Right hindlimb (tissue), 1 donor: ENCODE measurements at regions not wholly inside any gene's neighbourhood (a gene's known extent, or its start where the extent isn't known, plus 50 kb on each side); places are given as distances from the start of the nearest gene placed in this dataset.

ENCODE experiments used
- DNase-seq: peaks from one replicate; pipeline ENCODE4 v3.0.0-alpha.2; 2018

DNA sequence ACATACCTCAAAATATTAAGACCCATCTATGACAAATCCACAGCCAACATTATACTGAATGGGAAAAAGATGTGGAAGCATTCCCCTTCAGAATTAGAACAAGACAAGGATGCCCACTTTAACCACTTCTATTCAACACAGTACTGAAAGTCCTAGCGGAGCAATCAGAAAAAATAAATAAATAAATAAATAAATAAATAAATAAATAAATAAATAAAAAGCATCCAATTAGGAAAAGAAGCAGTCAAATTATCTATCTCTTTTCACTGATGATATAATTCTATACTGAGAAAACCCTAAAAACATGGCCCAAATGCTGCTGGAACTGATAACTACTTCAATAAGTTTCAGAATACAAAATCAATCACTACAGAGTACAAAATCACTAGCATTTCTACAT is 67.5 kb downstream of the PRR32 start:
- no peak for DNase-seq

GRCh38 chrX:126900937-126901336 is 81.4 kb downstream of the PRR32 start:
- DNase-seq = no peak

DNA sequence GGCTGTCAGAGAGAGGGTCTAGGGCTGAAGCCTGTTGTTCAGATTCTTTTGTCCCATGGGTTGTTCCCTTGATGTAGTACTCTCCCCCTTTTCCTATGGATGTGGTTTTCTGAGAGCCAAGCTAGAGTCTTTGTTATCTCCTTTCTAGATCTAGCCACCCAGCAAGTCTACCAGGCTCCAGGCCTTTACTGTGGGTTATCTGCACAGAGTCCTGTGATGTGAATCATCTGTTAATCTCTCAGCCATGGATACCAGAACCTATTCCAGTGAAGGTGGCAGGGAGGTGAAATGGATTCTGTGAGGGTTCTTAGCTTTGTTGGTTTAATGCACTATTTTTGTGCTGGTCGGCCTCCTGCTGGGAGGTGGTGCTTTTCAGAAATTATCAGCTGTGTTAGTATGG is 109.5 kb downstream of the PRR32 start:
- no peak for DNase-seq

DNA sequence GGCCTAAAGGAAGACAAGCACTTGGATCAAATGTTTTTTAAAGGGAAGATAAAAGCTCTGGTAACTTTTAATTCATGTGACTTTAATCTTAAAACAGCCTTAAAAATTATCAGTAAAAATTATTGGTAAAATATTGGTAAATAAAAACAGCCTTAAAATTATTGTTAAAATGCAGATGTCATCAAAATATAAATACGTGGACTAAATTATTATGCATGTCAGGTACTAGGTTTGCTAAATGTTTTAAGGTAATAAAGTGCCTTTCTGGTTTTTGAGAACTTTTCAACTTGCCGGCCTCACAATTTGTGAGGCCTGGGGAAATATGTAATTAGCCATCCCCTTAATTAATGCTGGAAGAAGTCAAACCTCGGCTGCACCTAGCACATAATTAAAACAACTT is 147.7 kb downstream of the PRR32 start:
- DNase-seq = no peak

DNA sequence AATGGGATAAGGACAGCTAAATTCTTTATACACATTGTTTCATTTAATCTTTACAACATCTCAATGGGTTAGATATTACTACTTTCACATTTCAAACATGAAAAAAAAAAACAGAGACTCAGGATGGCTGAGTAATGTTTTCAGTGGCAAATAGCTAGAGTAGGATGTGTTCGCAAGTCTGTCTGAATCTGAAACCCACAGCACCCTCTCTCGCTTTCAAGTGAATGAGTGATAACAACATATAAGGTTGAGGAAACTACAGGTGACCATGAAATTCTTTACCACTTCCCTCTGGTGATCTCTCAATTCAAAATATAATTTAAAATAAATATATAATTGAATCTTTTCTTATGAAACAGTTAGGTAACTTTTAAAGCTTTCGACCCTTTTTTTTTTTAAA is 162.6 kb downstream of the PRR32 start:
- no peak for DNase-seq

GRCh38 chrX:126985027-126985426 is 165.5 kb downstream of the PRR32 start:
- no peak for DNase-seq

DNA sequence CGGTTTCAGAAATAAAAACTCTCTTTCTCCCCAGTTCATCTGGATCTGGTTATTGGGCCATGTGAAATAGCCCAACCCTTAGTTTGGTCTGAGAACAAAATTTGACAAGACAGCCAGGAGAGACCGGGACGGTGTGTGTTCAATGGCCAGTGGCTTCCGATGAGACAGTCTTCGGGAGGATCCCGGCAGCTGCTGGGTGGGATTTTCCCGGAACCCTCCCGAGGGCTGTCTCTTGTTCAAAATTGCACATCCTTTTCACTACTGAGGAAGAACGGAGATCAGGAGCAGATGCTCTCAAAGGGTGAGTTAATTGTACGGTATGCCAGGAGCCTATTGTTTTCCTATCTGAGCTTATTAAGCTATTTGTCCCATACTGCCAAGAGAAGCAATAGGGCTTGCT is 166.5 kb downstream of the PRR32 start:
- DNase-seq = peak; percentile 21

- peak; percentile 27 for DNase-seq
Observed at GRCh38 chrX:126994032-126994600, 174.6 kb downstream of the PRR32 start.

DNA sequence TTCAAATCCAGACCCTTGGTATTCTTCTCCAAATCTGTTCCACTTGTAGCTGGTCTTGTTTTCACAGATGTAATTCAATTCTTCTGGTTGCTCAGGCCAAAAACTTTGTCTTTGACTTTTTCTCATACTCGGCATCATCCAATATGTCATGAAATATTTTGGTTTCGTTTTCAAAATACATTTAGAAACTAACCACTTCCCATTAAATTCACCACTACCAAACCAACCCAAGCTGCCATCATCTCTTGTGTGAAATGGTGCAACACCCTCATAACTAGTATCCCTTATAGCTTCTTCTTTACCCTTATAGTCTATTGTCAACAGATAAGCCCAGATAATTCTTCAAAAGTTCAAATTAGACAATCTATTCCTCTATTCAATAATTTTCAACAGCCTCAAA is 192.1 kb downstream of the PRR32 start:
- DNase-seq = no peak

DNA sequence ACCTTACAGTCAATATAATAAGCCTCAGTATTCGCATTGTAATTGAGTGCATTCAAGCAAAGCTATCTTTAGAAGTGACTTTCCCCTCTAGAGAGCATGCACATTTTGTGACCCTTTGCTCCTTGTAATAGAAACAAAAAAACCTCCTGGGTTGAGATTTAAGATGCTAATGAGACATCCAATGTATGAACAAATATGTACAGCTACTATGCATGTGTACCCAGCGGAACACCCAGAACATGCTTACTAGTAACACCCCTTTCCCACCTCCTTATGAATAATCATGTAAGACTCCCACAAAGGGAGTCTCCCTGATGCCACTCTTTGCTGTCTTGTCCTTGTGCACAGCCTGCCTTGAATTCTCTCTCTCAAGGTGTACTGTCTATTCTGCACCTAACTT is 205.5 kb downstream of the PRR32 start:
- DNase-seq = no peak

DNA sequence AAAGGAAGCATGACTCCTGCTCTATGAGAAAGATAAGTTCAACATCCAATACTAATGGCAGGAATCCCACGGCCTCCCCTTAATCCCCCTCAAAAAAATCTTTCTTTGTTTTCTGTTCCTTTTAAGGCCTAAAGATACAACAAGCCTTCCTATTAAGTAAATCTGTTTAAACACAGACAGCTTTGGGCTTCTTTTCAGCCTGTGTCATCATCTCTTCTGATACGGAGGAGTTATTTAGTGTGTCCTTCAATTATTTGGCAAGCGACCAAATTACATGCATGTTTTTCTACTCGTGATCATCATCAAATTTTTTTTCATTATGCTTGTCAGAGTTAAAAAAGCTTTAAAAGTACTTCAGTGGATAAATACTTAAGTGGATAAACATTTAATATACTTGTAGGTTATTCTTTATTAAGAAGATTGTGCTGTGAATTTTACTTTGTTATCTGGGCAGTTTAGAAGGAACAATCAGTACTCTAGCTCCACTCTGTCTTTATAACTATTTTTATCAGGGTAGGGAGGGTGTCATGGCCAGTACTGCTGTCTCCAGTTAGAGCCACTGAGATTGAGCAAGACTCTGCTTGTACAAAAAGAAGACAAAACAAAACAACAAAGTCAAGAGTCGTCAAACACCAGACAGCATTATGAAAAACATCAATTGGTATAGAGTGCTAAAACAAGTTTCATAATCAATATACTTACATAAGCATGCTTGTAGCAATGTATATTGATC is 210.7 kb downstream of the PRR32 start:
- DNase-seq = no peak

DNA sequence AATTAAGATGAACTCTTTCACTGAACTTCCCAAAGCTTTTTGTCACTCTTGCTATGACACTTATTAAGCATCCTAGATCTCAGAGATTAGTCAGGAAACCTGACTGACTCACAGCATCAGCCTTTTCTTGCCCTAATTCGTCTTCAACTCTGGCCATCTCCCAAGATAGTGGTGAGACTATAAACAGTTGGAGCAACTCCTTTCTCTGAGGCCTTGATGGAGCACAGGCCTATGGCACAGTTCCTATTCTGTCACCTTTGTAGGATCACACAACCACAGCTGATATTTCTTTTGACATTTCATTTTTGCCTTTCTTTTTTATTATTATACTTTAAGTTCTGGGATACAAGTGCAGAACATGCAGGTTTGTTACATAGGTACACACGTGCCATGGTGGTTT is 217.6 kb downstream of the PRR32 start:
- no peak for DNase-seq

- DNase-seq = no peak
Observed at GRCh38 chrX:127038065-127038464, 218.5 kb downstream of the PRR32 start.

- DNase-seq = no peak
Observed at GRCh38 chrX:127057891-127058619, 238.5 kb downstream of the PRR32 start.

DNA sequence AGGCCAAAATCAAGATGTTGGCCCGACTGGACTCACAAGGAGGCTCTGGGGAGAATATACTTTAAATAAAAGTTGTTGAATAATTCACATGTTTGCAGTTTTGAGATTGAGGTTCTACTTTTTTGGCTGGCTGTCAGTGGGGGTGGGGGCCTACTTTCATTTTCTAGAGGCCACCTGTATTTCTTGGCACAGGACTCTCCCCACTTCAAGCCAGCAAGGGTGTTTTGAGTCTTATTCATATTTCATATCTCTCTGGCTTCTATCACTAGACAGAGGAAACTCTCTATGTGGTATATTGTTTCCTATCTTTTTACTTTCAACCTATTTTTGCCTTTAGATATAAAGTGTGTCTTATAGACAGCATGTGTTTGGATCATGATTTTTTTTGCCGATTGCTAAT is 266.4 kb downstream of the PRR32 start:
- peak; percentile 23 for DNase-seq

DNA sequence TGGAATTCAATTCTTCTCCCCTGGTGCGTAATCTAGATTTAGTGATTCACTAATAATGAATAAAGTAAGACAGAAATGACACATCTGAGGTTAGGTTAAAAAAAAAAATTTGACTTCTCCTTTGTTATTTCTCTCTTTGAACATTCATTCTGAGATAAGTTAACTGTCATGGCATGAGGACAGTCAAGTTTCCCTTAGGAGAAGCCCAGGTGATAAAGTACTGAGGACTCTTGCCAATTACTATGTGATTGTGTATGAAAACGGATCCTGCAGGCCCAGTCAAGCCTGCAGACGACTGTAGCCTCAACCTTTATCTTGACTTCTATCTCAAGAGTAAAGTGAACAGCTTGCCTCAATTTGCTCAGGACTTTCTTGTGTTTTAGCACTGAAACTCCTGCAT is 293.2 kb downstream of the PRR32 start:
- DNase-seq = no peak

DNA sequence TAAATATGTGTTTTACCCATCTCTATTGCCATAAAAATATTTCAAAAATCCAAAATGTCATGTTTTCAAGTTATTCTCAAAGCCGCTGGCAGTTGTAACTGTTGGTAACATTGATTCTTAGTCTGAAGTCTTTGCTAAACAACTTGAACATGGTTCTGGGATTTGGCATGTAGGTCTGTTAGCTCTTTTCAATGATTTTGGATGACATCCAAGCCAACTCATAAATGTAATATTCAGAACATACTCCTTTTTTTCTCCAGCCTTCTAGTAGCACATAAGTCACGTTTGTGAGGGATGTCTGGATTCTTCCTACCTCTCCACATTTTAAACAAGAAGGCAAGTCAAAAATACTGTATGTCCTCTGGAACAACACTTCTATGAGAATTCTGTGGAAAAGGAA is 305.3 kb downstream of the PRR32 start:
- no peak for DNase-seq

DNA sequence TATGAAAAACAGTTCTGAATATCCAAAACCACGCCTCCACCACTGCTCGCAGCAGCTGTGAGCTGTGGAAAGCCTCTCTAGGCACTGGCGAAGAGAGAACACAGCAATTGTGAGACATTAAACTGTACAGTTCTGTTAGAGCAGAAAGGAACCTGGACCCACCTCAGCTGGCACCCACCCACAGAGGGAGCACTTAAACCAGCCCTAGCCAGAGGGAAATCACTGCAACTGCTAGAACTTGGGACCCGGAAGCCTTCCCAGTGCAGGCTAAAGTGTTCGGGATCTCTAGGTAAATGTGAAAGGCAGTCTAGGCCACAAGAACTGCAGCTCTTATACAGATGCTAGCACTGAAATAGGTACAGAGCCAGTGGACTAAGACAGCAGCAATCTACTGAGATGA is 308.8 kb downstream of the PRR32 start:
- DNase-seq = no peak

- no peak for DNase-seq
Observed at GRCh38 chrX:127129510-127129909, 310.0 kb downstream of the PRR32 start.

GRCh38 chrX:127138218-127138617 is 318.7 kb downstream of the PRR32 start:
- DNase-seq = no peak

DNA sequence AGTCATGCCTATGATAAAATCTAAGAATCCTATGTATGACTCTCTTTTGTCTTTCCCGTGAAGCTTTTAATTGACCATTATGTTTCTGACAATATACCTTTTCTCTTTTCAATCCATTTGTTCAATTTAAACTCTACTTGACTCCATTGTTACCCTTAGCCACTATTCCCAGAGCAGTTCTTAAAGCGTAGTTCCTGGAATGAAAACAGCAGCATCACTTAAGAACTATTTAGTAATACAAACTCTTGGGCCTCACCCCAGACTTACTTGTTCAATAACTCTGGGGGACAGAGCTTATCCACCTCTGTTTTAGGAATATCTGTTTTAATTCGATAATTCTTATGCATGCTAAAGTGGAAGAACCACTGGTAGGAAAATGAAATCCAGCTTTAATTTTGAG is 358.4 kb downstream of the PRR32 start:
- no peak for DNase-seq

DNA sequence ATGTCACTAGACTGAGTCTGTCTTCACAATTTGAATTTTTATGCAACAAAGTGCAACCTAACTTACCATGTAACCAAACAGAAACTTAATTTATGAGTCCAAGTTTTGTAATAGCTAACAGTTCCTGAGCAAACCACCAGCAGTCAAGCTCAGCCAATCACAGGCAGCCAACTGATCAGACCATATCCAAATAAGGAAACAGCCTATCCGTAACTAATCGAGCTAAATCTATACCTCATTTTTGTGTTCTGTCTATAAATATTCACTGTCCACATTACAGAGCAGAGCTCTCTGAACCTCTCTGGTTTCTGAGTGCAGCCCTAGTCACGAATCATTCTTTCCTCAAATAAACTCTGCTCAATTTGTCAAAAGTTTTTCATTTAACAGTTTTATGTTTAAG is 367.6 kb downstream of the PRR32 start:
- no peak for DNase-seq

- no peak for DNase-seq
Observed at GRCh38 chrX:127190381-127190780, 370.9 kb downstream of the PRR32 start.

DNA sequence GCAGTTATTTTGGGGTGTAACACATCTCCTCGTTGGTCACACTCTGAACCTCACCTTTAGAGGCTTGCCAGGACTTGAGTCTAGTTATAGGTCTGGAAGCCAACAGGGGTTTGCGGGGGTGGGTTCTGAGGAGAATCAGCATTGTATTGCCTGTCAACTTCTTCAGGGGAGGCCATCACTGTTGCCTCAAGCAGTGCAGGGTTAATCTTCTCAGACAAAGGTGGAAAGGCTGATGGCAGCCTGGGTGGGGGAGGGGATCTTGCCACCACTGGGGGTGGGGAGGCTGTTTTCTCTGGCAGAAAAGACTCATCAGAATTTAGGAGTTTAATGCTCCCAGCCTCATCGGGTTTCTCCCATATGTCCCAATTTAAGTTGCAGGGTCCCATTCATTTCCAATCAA is 387.8 kb downstream of the PRR32 start:
- no peak for DNase-seq
